BJ (cell line): ENCODE measurements at regions not wholly inside any gene's neighbourhood (a gene's known extent, or its start where the extent isn't known, plus 50 kb on each side); places are given as distances from the start of the nearest gene placed in this dataset.

ENCODE experiments used
- CTCF ChIA-PET: fragments of 350-600 bp; formaldehyde crosslinking; extraction: SDS; loops from one replicate; lab custom pipeline; 2021; ENCODE audit warnings: antibody characterized with exemption, inconsistent platforms; lab: Yijun Ruan, JAX
- POLR2A ChIA-PET: fragments of 300-600 bp; sonication (Branson Sonifier 250); formaldehyde crosslinking; extraction: SDS; loops from one replicate; lab custom pipeline; 2021; ENCODE audit warnings: antibody characterized with exemption; lab: Charles Lee
- DNase-seq: peaks from one replicate; pipeline ENCODE4 v3.0.0-alpha.2; 2011; ENCODE audit warnings: low read depth
- H3K27me3 ChIP-seq: 2 replicates; pipeline ENCODE4 v1.6.0; 2011; ENCODE audit warnings: low read length; ENCODE audit not compliant: control insufficient read depth, insufficient read depth
- H3K36me3 ChIP-seq: 2 replicates; pipeline ENCODE4 v1.5.1; 2011; ENCODE audit warnings: low read length; ENCODE audit not compliant: control insufficient read depth, insufficient read depth
- H3K4me3 ChIP-seq: 2 replicates; pipeline ENCODE4 v1.5.1; 2011; ENCODE audit warnings: low read depth, mild to moderate bottlenecking, control low read depth, low read length
- CTCF ChIP-seq: IDR thresholded peaks from 2 replicates; pipeline ENCODE4 v1.5.1; 2011; ENCODE audit warnings: low read depth, mild to moderate bottlenecking, control low read depth, inconsistent platforms, low read length, moderate library complexity; ENCODE audit not compliant: insufficient read depth

GRCh38 chr6:14455427-14455826 lies 337.9 kb downstream of the CD83 start:
- ChIA-PET POLR2A (no interaction called here), CTCF (interaction anchor here (1.0 to 1.6 kb wide), 3 partner anchors 9 to 15 kb away, joined by 3 to 4 read pairs (median 4); no protein-coding TSS in a partner anchor)
- TF ChIP-seq CTCF, result no peak
- DNase-seq, result no peak
- Histone ChIP-seq H3K27me3 (no peaks in the 10 kb centered on the region), H3K4me3 (no peak overlapping the region), H3K36me3 (no peaks in the 10 kb centered on the region)

GRCh38 chr6:14455876-14456648 lies 338.5 kb downstream of the CD83 start:
- Histone ChIP-seq H3K36me3 (no peaks in the 10 kb centered on the region), H3K4me3 (no peak overlapping the region), H3K27me3 (no peaks in the 10 kb centered on the region)
- POLR2A ChIA-PET, result no interaction called here
- no peak for TF ChIP-seq CTCF
- CTCF ChIA-PET, result interaction anchor here (1.0 to 1.6 kb wide), 3 partner anchors 10 to 14 kb away, joined by 3 to 4 read pairs (median 4); no protein-coding TSS in a partner anchor
- DNase-seq, result no peak

- no peaks in the 10 kb centered on the region for H3K36me3 ChIP-seq
- no peak for TF ChIP-seq CTCF
- POLR2A ChIA-PET, result no interaction called here
- CTCF ChIA-PET, result no interaction called here
- H3K4me3 ChIP-seq, result no peak overlapping the region
- no peak for DNase-seq
- no peaks in the 10 kb centered on the region for H3K27me3 ChIP-seq
These were observed 339.4 kb downstream of the CD83 start for GRCh38 chr6:14456941-14457340.

- TF ChIP-seq CTCF, result no peak
- no peaks in the 10 kb centered on the region for H3K36me3 ChIP-seq
- DNase-seq, result no peak
- ChIA-PET POLR2A (no interaction called here), CTCF (no interaction called here)
- H3K4me3 ChIP-seq, result no peak overlapping the region
- no peaks in the 10 kb centered on the region for H3K27me3 ChIP-seq
These were observed 341.2 kb downstream of the CD83 start for GRCh38 chr6:14458669-14459266.

- no peak for DNase-seq
- no peaks in the 10 kb centered on the region for H3K36me3 ChIP-seq
- POLR2A ChIA-PET, result no interaction called here
- H3K4me3 ChIP-seq, result no peak overlapping the region
- no peaks in the 10 kb centered on the region for H3K27me3 ChIP-seq
- CTCF ChIA-PET, result no interaction called here
- no peak for TF ChIP-seq CTCF
These were observed 341.7 kb downstream of the CD83 start for GRCh38 chr6:14459315-14459714.
